B cell (primary cell): ENCODE measurements at regions not wholly inside any gene's neighbourhood (a gene's known extent, or its start where the extent isn't known, plus 50 kb on each side); places are given as distances from the start of the nearest gene placed in this dataset.

ENCODE experiments used
- ATAC-seq: fragments of 200-7000 bp; cut with Tn5 transposase; one replicate; pipeline ENCODE4 v1.10.0; 2021; ENCODE audit warnings: low read depth, mild to moderate bottlenecking, moderate number of reproducible peaks, moderate library complexity
- CTCF ChIA-PET: fragments of 350-600 bp; sonication (Branson Sonifier 250); formaldehyde crosslinking; loops from one replicate; lab custom pipeline; 2021; ENCODE audit warnings: antibody characterized with exemption, inconsistent platforms; lab: Charles Lee
- POLR2A ChIA-PET: fragments of 350-600 bp; sonication (Branson Sonifier 250); formaldehyde crosslinking; loops from one replicate; lab custom pipeline; 2021; ENCODE audit warnings: antibody characterized with exemption; lab: Charles Lee
- DNase-seq: peaks from one replicate; pipeline ENCODE4 v3.0.0; 2013
- H2AFZ ChIP-seq: 2 replicates; pipeline ENCODE4 v1.6.1; 2012; ENCODE audit warnings: mild to moderate bottlenecking, low read depth, low read length; ENCODE audit not compliant: insufficient read depth, poor library complexity, severe bottlenecking
- H3K27ac ChIP-seq, 2 donors: 1 replicate in 1 of 2; 2 replicates in 1 of 2; pipeline ENCODE4 v1.5.1; 2012 to 2013; ENCODE audit warnings: low read length in 2 of 2, mild to moderate bottlenecking in 2 of 2, moderate library complexity in 1 of 2
- H3K27me3 ChIP-seq, 4 experiments: fragments of 200-600 bp in 1 of 4; sonication (generic) in 1 of 4; replicated peaks in 1 of 4; 1 replicate in 2 of 4; 2 replicates in 2 of 4; pipeline versions ENCODE4 v1.6.1 to v1.7.0; 2013 to 2016; ENCODE audit warnings: low read length in 3 of 4, mild to moderate bottlenecking in 2 of 4, mixed read lengths in 1 of 4, moderate library complexity in 1 of 4; ENCODE audit not compliant: insufficient read depth in 4 of 4, control insufficient read depth in 3 of 4; ENCODE audit errors: control extremely low read depth in 1 of 4
- H3K36me3 ChIP-seq, 2 experiments: replicated peaks in 1 of 2; 1 replicate in 1 of 2; 2 replicates in 1 of 2; pipeline versions ENCODE4 v1.6.1 to v1.7.1; 2013; ENCODE audit warnings: low read length in 1 of 2; ENCODE audit not compliant: insufficient read depth in 2 of 2, control insufficient read depth in 1 of 2; ENCODE audit errors: control extremely low read depth in 1 of 2, extremely low read depth in 1 of 2
- H3K4me1 ChIP-seq, 2 donors: fragments of 200-600 bp in 1 of 2; sonication (generic) in 1 of 2; 1 replicate in 1 of 2; 2 replicates in 1 of 2; pipeline versions ENCODE4 v1.5.1 to v1.6.1; 2013 to 2017; ENCODE audit warnings: low read length in 2 of 2; ENCODE audit not compliant: control insufficient read depth in 2 of 2, insufficient read depth in 2 of 2
- H3K4me2 ChIP-seq: replicated peaks from 2 replicates; pipeline ENCODE3; 2012; ENCODE audit warnings: mild to moderate bottlenecking, low read depth, low read length; ENCODE audit not compliant: poor library complexity, severe bottlenecking
- H3K4me3 ChIP-seq, 5 experiments: fragments of 200-600 bp in 1 of 5; sonication (generic) in 1 of 5; 1 replicate in 3 of 5; 2 replicates in 2 of 5; pipeline versions ENCODE4 v1.5.1 to v1.7.0; 2011 to 2016; ENCODE audit warnings: low read length in 4 of 5, mild to moderate bottlenecking in 4 of 5, low read depth in 2 of 5, control low read depth in 1 of 5, moderate library complexity in 1 of 5; ENCODE audit not compliant: insufficient read depth in 1 of 5; ENCODE audit errors: control extremely low read depth in 1 of 5, extremely low read depth in 1 of 5
- H3K79me2 ChIP-seq: fragments of 200-600 bp; sonication (generic); one replicate; pipeline ENCODE4 v1.6.0; 2016; ENCODE audit warnings: low read length; ENCODE audit not compliant: control insufficient read depth, insufficient read depth
- H3K9ac ChIP-seq: fragments of 200-600 bp; sonication (generic); 2 replicates; pipeline ENCODE4 v1.6.1; 2017; ENCODE audit warnings: mild to moderate bottlenecking, low read length, moderate library complexity
- H3K9me3 ChIP-seq, 3 donors: one replicate each; pipeline versions ENCODE4 v1.6.1 to v1.7.1; 2013; ENCODE audit warnings: low read length in 2 of 3; ENCODE audit not compliant: control insufficient read depth in 2 of 3, insufficient read depth in 1 of 3; ENCODE audit errors: control extremely low read depth in 1 of 3
- H4K20me1 ChIP-seq: 2 replicates; pipeline ENCODE4 v1.6.0; 2012; ENCODE audit warnings: mild to moderate bottlenecking, low read length; ENCODE audit not compliant: insufficient read depth, control insufficient read depth, poor library complexity, severe bottlenecking
- H3K27ac Mint-ChIP-seq: one replicate; pipeline ENCODE4 v1.8.0; 2021; ENCODE audit warnings: mixed read lengths
- H3K27me3 Mint-ChIP-seq: one replicate; pipeline ENCODE4 v1.8.0; 2021; ENCODE audit warnings: mixed read lengths
- H3K4me1 Mint-ChIP-seq: one replicate; pipeline ENCODE4 v1.8.0; 2021; ENCODE audit warnings: mixed read lengths
- H3K4me3 Mint-ChIP-seq: one replicate; pipeline ENCODE4 v1.8.0; 2021; ENCODE audit warnings: mixed read lengths
- H3K9me3 Mint-ChIP-seq: one replicate; pipeline ENCODE4 v1.8.0; 2022; ENCODE audit warnings: mixed read lengths; ENCODE audit not compliant: insufficient read depth
- EZH2 ChIP-seq: IDR thresholded peaks from 2 replicates; pipeline ENCODE4 v1.6.1; 2012; ENCODE audit warnings: borderline replicate concordance, low read depth, mild to moderate bottlenecking, moderate library complexity, low read length; ENCODE audit not compliant: insufficient read depth, poor library complexity, severe bottlenecking
- WGBS: methylation state at CpG from one replicate; pipeline ENCODE4 v1.1.5; 2013; ENCODE audit warnings: missing lambda C conversion rate; ENCODE audit not compliant: insufficient coverage; 5-methylcytosine and 5-hydroxymethylcytosine counted together
- intact Hi-C: fragments of 100-400 bp; cut with micrococcal nuclease; formaldehyde crosslinking; loops from one replicate; pipeline ENCODE4 v1.10.0; 2022
- TF ChIP-seq, protein P1 (sequence below): fragments of 200-600 bp; IDR thresholded peaks from one replicate; pipeline ENCODE4 v1.8.0; 2022; ENCODE audit warnings: antibody characterized with exemption, mild to moderate bottlenecking

DNA sequence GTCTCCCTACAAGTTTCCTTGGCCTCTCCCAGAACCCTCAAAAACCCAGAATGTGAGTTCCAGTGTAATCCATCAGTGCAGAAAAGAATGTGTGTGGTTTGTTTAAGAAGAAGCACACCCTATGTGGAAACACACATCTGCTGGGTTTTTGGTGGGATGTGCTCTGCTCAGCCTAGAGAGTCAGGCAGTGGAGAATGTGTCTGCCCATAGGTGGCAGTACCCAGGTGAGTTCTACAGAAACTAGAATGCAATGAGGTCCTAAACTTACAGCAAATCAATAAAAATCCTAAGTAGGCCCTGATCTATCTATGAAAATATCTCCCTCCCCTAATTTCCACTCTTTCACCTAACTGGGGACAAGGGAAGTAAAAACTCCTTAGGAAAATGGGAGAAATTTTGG is 437.3 kb downstream of the DHX35 start:
- no peaks in the 10 kb centered on the region for H3K9me3 Mint-ChIP-seq
- no peak for ATAC-seq
- no peak overlapping the region for H2AFZ ChIP-seq
- no peak overlapping the region for H3K4me3 ChIP-seq
- DNase-seq, result no peak
- TF ChIP-seq EZH2, result no peak
- TF ChIP-seq, protein P1, sequence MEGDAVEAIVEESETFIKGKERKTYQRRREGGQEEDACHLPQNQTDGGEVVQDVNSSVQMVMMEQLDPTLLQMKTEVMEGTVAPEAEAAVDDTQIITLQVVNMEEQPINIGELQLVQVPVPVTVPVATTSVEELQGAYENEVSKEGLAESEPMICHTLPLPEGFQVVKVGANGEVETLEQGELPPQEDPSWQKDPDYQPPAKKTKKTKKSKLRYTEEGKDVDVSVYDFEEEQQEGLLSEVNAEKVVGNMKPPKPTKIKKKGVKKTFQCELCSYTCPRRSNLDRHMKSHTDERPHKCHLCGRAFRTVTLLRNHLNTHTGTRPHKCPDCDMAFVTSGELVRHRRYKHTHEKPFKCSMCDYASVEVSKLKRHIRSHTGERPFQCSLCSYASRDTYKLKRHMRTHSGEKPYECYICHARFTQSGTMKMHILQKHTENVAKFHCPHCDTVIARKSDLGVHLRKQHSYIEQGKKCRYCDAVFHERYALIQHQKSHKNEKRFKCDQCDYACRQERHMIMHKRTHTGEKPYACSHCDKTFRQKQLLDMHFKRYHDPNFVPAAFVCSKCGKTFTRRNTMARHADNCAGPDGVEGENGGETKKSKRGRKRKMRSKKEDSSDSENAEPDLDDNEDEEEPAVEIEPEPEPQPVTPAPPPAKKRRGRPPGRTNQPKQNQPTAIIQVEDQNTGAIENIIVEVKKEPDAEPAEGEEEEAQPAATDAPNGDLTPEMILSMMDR, result no peak
- no peaks in the 10 kb centered on the region for H3K4me1 Mint-ChIP-seq
- H3K9ac ChIP-seq, result no peak overlapping the region
- no peaks in the 10 kb centered on the region for H3K79me2 ChIP-seq
- CTCF ChIA-PET, result interaction anchor here (0.8 to 2.5 kb wide), 4 partner anchors 10 to 474 kb away, joined by 3 to 33 read pairs (median 10); no protein-coding TSS in a partner anchor
- H3K9me3 ChIP-seq, result no peaks in the 10 kb centered on the region
- no peaks in the 10 kb centered on the region for H3K4me1 ChIP-seq
- POLR2A ChIA-PET, result no interaction called here
- H3K27me3 ChIP-seq, result no peaks in the 10 kb centered on the region
- no peaks in the 10 kb centered on the region for H4K20me1 ChIP-seq
- no peak overlapping the region for H3K4me2 ChIP-seq
- intact Hi-C loops, result no loop called here
- H3K27ac ChIP-seq, result no peak overlapping the region
- peaks cover 12% of the 10 kb centered on the region for H3K27me3 Mint-ChIP-seq
- H3K36me3 ChIP-seq, result no peaks in the 10 kb centered on the region
- H3K4me3 Mint-ChIP-seq, result no peak overlapping the region
- no peak overlapping the region for H3K27ac Mint-ChIP-seq

DNA sequence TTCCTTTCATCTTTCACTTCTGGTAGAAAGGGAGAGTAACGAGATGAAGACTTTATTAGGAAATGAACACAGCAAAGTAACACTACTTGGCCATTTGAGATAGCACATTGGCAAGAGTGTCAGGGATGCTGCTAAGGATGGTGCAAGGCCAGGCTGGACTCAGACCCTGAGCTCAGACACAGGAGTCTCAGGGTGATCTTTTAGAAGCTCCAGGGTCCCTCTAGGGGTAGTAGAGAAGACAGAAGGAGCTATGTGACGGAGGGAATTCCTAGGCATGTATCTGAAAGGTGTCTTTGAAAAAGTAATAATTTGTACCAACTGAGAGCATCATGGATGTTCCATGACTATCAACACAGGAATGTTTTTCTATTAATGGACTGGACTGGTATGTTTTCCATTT is 436.5 kb downstream of the DHX35 start:
- Mint-ChIP-seq H3K4me1 (no peaks in the 10 kb centered on the region), H3K27me3 (peaks cover 6% of the 10 kb centered on the region), H3K4me3 (no peak overlapping the region), H3K9me3 (no peaks in the 10 kb centered on the region), H3K27ac (no peak overlapping the region)
- H3K4me1 ChIP-seq, result no peaks in the 10 kb centered on the region
- H3K9me3 ChIP-seq, result no peaks in the 10 kb centered on the region
- H3K36me3 ChIP-seq, result no peaks in the 10 kb centered on the region
- no peaks in the 10 kb centered on the region for H3K27me3 ChIP-seq
- ChIA-PET POLR2A (no interaction called here), CTCF (interaction anchor here (0.7 to 2.5 kb wide), 8 partner anchors 9 to 475 kb away, joined by 3 to 33 read pairs (median 4); no protein-coding TSS in a partner anchor)
- peak; percentile 8 for DNase-seq
- ATAC-seq, result no peak
- no peak overlapping the region for H3K4me2 ChIP-seq
- no peak overlapping the region for H3K4me3 ChIP-seq
- intact Hi-C loops, result no loop called here
- H2AFZ ChIP-seq, result no peak overlapping the region
- no peaks in the 10 kb centered on the region for H3K79me2 ChIP-seq
- TF ChIP-seq, protein P1, result no peak
- TF ChIP-seq EZH2, result no peak
- no peaks in the 10 kb centered on the region for H4K20me1 ChIP-seq
- H3K27ac ChIP-seq, result no peak overlapping the region
- H3K9ac ChIP-seq, result no peak overlapping the region
- 0% methylated on average over 1 of the region's 2 CpGs for WGBS
